NT2/D1 (cell line): ENCODE measurements at regions not wholly inside any gene's neighbourhood (a gene's known extent, or its start where the extent isn't known, plus 50 kb on each side); places are given as distances from the start of the nearest gene placed in this dataset.

Source experiments
- SUZ12 ChIP-seq: IDR thresholded peaks from 2 replicates; pipeline ENCODE4 v1.6.1; 2011; ENCODE audit not compliant: insufficient read length, insufficient read depth; ENCODE audit errors: extremely low read depth
- YY1 ChIP-seq: IDR thresholded peaks from 2 replicates; pipeline ENCODE4 v1.6.1; 2011; ENCODE audit not compliant: insufficient read length, insufficient read depth
- ZNF274 ChIP-seq: IDR thresholded peaks from 2 replicates; pipeline ENCODE4 v1.6.1; 2011; ENCODE audit warnings: mild to moderate bottlenecking, low read depth, low read length

- TF ChIP-seq YY1 = no peak
- no peak for TF ChIP-seq SUZ12
- TF ChIP-seq ZNF274 = no peak
Observed at GRCh38 chr13:30091035-30091434, 216.3 kb downstream of the KATNAL1 start.
